Right hindlimb (tissue), 1 donor: ENCODE measurements at regions not wholly inside any gene's neighbourhood (a gene's known extent, or its start where the extent isn't known, plus 50 kb on each side); places are given as distances from the start of the nearest gene placed in this dataset.
A peak's percentile ranks its signal among the peaks of the same experiment; 100 is the strongest.

ENCODE experiments used
- DNase-seq: peaks from one replicate; pipeline ENCODE4 v3.0.0-alpha.2; 2018

DNA sequence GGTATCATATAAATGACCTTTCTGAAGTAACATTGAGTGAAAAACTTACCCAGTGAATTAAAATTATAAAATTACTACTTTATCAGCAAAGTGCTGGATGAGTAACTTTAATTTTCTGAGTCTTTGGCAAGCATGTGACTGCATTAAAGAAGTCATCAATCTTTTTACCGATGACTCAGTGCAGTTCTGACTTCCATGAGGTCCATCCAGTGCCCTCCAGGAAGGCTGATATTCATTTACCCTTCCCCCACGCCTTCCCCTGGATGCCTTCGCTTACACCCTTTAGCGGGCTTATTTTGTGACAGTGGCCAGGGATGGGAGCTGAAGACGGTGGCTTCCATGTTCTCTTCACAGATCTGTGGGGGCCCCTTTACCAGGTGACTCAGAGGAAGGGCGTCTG lies 572.9 kb upstream of the PFKP start:
- DNase-seq = no peak

DNA sequence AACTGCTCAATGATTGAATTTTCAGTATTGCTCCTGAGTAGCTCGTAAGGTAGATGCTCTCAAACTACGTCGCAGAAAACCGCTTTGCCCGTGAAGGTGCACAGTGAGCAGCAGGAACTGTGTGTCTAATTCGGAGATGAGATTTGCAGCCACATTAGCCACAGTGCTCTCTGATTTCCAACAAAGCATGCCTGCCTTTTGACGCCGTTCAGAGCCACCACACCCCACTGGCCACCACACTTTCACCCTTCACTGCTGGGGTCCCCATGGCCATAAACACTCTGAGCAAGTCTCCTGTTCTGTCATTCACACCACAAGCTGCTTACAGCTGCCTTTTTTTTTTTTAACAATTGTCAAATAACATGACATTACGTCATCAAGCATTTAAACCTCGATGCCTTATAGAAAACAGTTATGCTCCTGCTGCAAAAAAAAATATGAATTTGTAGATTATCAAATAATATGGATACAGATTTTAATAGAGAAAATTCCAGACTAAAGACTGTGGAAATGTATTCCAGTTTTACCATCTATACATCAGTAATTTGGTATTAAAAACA lies 578.8 kb upstream of the PFKP start:
- DNase-seq = no peak

DNA sequence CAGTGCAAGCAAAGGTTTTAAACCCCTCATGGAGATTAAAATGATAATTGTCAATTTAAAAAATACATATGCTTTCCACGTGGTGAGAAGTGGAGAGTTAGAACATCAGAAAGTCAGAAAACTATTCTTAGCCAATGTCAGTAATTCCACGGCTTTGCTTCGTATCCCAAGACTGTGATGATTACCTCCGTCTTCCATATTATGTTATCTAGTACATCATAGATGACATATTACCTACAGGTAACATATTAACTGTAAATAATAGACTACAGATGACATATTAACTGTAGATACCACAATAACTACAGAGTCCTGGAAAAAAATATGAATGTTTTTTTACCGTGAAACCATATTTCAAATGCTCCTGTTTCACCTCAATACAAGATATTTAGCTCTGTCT lies 579.4 kb upstream of the PFKP start:
- DNase-seq = no peak

DNA sequence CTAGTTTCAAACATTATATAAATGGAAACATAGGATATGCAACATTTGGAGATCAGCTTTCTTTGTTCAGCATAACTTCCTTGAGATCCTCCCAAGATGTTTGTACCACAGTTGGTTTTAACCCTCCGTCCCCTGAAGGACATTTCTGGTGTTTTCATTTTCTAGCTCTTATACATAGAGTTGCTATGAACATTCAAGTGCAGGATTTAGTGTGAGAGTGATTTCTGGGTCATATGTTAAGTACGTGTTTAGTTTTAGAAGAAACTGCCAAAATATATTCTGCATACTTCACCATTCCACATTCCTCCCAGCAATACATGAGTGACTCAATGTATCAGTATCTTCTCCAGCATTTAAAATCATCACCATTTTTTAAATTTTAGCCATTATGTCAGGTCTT lies 588.7 kb upstream of the PFKP start:
- DNase-seq = no peak

DNA sequence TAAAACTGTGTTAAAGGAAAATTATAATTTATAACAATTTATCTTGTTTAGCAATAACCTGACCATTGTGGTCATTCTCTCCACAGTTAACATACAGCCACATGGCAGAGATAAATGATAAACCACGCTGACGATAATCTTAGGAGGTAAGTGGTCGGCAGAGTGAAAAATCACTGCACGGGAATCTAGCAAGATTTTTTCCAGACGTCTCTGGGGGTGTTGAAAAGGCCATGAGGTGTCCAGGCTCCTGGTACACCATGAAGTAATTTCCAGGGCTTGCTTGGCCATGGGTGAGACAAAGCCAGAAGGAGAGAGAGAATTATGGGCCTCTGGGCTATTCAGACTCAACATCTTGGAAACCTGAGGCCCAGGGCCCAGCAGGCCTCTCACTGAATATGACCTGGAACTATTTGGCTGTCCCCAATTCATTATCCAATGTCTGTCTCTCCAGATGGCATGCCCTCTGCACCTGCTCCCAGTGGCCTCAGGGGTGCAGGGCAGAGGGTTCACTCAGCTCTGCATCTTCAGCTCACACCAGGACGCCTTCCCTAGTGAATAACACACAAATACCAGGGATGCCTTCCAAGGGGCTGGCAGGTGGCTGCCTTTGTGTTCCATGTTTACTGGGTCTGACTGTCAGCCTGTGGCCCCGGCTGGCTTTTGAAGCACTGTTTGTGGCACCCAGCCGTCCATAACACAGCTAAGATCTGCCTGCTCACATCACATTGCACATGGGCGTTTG lies 590.4 kb upstream of the PFKP start:
- DNase-seq = no peak

DNA sequence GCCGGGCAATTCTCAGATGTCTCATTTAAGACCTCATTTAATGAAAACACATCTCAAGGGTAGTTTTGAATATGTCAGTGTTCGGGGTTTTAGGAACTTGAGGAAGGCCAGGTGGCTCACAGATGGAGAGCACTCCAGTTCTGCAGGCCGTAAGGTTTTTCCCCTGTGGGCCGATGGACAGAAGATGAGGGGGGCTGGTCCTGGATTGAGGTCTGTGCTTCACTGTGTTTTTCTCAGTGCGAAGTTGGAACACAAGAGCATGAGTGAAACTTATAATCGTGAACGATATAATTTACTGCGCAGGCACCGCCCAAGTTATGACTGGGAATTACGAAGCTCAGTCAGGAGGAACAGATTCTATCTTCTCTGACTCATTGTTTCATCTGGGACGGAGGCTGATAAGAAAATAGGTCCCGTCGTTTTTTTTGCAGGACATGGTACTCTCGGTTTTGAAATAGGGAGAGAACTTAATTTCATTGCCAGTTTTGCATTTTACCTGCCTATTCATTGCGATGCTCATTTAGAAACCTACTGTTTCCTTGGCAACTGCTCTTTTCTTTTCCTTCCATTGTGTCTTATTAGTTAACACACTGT lies 591.0 kb upstream of the PFKP start:
- DNase-seq = peak; percentile 60

DNA sequence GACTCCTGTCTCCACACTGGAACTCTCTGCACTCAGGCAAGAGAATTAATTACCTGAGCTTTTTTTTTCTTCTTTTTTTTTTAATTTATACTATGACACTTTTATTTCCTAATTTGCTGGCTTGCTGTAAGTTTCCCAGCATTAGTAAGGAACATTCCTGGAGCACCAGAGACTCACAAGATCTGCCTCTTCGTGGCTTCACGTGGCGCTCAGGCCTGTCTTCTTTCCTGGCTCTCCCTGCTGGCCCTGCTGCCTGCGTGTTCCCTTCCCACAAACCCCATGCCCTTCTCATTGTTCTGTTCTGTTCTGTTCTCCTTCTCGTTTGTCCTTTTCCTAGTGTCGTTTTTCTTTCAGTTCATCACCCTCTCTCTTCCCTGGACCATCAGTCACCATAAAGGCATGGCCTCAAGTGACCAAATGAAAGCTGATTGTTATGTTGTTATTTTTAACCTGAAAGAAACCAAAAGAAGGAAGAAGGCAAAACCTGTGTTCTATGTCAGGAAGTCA lies 591.6 kb upstream of the PFKP start:
- DNase-seq = peak; percentile 43

DNA sequence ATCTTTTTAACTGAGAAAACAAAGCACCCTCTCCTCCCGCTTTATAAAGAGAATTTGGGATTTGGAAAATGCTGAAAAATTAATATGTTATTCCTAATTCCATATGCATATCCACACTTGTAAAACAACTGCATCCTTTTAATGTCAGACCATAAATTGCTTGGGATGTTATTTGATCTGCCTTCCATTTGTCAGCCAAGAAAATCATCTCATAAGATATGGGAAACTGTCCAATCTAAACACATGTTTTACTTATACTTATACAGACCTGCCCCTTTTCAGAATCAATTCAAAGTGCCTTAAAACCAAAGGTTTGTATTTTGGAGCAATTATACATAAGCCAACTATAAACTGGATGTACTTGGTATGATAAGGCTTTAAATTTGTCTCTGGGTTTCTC lies 595.5 kb upstream of the PFKP start:
- DNase-seq = no peak

DNA sequence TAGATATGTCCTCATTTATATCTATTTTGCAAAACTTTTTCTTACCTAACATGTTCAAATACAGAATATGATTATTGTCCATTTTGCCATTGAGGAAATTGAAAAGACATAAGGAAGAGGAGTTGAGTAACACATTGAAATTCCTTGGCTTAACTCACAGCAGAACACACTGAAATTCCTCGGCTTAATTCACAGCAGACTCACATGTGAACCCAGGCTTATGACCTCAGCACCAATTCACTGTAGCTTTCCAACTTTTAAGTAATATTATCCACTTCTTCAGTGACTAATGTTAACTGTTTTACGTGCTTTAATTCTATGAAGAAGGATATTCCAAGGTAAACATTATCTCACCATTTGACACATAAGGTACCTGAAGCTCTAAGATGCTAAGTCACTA lies 597.5 kb upstream of the PFKP start:
- DNase-seq = no peak

DNA sequence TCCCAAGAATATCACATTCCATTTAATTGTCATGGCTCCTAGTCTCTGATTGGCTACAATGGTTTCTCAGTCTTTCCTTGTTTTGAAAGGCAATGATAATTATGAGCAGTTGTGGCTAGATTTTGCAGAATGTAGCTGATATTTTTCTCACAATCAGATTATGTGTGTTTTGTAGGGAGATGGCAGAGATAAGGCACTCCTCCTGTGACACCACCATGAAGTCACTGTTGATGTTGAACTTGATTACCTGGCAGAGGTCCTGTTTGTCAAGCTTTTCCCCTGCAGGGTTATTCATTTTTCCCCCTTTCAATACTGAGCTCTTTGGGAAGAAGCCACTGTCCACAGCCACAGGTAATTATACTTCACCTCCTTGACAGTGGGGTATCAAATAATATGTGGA lies 602.9 kb upstream of the PFKP start:
- no peak for DNase-seq

DNA sequence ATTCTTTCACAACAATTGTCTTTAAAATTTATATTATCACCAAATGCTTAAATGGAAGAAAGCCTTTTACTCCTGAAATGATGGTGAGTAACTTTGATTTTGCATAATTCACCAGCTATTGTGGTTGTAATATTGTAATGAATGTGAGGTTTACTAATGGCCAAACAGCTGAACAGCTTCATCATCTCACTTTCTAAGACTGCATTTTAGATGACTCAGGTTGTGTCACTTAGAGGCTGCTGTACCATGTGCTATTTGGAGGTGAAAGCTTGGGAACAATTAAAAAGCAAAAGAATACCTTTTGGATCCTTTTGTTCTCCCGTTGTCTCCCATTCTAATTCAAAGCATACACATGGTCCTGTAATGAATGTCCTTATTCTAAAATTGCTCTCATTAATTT lies 604.0 kb upstream of the PFKP start:
- no peak for DNase-seq

DNA sequence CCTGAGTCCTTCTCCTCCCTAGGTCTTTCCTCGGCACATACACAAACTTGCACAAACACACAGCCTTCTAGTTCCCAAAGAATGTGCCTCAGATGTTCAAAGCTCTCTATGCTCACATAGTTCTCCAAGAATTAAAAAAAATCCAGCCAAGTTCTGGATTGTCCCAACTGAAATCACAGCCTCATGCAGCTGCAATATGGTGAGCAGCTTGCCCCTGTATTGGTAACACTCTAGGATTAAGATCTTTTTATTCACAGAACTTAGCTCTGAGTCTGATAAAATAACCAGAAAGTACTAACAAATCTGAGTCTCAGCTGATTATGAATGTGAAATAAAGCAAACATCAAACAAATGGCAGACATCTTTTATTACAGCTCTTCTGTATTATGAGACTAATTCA lies 604.8 kb upstream of the PFKP start:
- no peak for DNase-seq

DNA sequence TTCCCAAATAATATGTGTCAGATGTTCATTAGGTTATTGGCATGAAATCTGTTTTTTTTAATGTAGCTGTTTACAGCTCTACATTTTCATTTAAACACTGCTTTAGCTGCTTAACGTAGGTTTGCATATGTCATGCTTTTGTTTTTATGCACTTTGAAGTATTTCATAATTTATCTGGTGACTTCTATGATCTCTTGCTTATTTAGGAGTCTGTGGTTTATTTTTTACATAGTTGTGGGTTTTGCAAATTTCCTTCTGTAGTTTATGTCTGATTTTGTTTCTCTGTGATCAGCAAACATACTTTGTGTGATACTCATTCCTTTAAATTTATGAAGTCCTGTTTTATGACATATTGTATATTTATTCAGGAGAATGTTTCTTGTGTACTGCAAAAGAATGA lies 606.5 kb upstream of the PFKP start:
- no peak for DNase-seq

DNA sequence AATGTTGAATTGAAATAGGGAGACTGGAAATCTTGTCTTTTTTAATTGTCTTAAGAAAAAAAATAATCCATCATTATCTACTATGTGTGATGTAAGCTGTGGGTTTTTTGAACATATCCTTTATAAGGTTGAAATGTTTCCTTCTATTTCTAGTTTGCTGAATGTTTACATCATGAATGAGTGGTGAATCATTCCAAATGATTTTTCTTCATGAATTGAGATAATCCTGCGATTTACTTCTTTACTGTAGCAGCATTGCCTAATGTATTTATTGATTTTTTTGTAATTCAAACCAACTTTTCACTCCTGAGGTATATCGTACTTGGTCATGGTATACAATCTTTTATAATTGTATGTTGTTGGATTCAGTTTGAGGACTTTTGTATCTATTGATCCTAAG lies 607.6 kb upstream of the PFKP start:
- no peak for DNase-seq

DNA sequence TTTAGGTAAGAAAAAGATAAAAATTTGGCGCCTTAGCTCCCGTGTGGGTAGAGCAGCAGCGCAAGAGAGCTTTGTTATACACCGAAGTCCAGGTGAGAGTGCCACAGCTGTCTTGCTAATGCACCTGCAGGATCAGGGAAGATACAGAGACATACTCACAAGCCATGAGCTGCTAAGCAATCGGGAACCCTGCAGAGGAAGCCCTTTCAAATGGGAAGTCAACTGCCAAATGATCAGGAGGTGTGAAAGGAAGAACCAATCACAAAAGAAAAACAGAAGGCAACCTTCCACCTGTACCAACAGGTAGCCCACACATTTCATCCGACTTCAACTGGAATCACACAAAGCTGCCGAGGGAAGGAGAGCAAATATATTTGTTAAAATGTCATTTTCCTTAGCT lies 610.5 kb upstream of the PFKP start:
- DNase-seq = no peak

DNA sequence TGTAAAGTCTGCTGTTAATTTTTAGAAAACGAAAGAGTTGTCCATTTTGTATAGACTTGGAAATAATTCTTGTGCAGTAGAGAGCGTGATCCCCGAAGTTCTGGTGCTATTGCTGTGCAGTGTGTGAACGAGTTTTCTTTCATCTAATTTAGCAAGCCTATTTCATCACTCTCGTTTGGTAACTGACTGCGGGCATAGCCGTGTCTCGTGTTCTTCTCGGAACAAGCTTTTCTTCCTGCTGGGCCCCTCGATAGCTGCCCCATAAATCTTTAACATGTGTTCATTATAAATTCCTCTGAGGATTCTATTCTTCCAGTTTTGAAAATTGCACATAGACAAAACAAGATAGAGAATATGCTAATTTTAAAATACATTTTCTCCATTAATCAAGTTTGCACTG lies 622.0 kb upstream of the PFKP start:
- no peak for DNase-seq

DNA sequence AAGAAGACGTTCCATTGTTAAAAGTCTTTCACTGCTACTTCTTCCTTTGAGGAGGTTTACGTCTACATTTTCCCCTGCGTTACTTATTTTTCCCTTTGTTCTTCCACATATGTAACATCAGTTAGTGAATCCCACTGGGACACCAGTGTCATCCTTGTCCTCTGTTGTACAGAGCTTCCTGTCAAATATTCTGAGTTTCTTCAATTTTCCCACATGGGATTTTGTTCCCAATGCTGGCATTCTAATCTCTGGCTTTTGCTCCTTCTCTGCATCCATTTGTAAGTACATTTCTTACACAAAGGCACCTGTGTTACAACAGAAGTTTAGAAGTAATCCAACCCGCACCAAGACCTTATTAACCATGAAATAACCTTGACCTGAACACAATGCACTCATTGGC lies 627.4 kb upstream of the PFKP start:
- DNase-seq = no peak

DNA sequence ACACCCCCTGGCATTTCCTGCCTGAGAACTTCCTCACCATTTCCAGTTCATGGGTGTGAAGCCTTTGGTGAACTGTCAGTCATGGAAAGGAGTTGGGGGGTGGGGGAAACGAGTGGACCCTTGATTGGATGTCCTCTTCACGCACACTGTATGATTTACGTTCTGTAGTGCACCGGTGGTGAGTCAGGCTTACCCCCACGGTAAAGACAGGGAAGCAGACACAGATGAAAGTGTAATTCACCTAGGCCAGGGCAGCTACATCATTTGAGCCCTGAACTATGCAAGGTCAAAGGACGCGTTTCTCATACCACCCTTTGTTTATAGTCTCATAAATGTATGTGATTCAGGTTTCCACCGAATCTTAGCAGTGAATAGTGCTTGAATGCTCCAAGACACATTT lies 628.3 kb upstream of the PFKP start:
- DNase-seq = no peak

DNA sequence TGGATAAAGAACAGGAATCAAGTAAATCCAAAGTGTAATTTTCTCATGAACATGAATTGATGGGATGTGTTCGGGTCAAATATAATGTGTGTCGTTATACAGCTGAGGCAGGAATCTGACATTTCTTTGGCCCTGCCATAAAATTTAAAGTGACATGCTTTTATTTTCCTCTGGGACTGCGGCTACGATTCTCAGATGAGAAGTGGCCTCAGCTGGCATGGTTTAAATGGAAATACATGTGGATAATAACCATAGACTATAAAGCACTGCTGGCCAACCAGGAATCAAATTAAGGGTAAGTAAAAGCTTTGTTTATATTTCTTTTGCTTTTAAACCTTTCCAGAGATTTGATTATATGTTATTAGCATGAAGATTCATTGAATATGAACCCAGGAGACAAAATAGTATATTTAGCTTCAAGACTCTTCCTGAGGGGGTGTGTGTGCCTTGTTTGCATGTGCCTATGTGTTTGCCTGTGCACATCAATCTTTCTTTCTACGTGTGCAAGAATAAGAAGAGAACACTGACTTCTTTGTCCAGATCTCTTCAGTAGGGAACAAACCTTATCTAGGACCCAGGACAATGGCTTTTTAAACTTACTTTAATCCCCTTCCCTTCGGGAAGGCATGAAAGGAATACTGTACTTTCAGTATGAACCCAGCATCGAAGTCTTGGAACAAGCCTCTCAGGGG lies 629.0 kb upstream of the PFKP start:
- DNase-seq = no peak

DNA sequence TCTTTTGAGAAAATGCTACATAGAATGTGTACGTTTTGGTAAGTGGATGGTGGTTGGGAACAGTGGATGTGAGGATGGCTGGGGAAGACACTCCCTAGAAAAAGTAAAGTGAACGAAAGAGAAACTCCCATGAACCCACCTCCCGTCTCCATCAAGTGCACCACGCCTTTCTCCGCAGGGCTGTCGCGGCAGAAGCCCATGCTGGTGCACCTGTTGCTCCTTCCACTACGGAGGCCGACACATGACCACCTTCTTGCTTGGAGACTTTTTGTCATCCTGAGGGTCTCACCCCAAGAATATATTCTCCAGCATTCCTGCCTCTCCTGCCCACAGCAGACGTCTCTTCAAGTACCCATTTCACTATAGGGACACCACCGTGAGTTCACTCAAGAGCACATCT lies 630.4 kb upstream of the PFKP start:
- no peak for DNase-seq

DNA sequence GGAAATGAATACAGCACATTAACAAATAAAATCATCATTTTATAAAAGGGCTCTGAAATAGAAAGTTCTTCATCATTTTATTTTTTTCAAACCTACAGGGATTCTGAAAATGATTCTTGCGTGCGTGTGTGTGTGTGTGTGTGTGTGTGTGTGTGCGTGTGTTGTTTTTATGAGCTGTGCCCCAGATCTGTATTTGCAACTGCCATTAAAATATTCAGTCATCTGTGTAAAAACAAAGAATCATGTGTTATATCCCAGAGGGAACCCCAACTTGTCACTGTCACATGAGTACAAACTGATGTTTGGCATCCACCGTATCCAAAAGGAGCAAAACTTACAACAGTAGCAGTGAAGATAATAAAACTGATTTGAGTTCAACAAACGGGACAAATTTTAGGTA lies 635.4 kb upstream of the PFKP start:
- DNase-seq = no peak

DNA sequence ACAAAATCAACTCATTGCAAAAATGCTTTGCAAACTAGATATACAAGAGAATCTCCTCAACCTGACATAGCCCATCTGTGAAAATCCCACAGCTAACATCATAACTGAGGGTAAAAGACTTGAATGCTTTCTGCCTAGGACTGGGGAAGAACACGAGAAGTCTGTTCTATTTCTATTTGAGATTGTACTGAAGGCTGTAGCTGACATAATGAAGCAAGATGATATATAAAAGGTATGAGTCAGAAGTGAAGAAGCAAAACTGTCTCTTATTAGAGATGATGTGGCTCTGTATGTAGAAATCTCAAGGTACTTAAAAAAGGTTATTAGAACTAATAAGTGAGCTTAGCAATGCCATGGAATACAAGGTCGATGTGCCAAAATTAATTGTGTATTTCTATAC lies 639.9 kb upstream of the PFKP start:
- no peak for DNase-seq

DNA sequence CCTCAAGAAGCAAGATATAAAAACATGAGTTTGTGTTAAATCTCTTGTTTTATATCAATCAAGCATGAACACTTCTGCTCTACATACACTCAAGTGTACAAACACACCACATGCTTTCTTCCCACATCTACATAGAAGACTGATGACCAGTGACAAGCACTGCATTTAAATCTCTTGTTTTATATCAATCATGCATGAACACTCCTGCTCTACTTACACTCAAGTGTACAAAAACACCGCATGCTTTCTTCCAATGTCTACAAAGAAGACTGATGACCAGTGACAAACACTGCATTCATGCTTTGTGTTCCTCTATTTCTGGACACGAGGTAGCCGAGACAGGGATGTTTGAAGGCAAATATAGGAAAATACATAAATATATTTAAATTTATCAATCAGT lies 642.0 kb upstream of the PFKP start:
- no peak for DNase-seq

DNA sequence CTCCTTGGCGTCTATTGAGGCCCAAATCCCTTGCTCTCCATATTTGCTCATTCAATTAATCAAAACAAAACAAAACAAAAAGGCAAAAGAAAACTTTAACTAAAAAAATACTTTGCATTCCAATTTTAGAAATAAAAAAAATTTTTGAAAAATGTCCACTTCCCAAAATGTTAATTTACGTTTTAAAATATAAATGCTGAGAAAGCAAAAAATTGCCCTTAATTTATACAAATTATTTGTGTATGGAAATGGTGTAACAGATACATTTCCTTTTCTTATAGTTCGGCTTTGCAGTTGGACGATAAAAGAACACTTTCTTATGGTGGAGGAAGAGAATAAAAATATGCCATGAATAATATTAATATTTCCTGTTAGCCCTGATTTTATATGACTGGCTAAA lies 652.8 kb upstream of the PFKP start:
- DNase-seq = no peak
